HCT116 (cell line): ENCODE measurements at regions not wholly inside any gene's neighbourhood (a gene's known extent, or its start where the extent isn't known, plus 50 kb on each side); places are given as distances from the start of the nearest gene placed in this dataset.

ENCODE experiments used
- ATAC-seq: fragments of 200-7000 bp; cut with Tn5 transposase; 2 replicates; pipeline ENCODE4 v1.9.1; 2020; ENCODE audit warnings: mild to moderate bottlenecking, moderate library complexity
- BruUV-seq: library from RNA; stranded (reverse); fragments of 400-500 nt; replicated peaks from 2 replicates; lab custom pipeline; 2021; lab: Mats Ljungman, UMichigan
- CTCF ChIA-PET: fragments of 300-600 bp; sonication (Branson Sonifier 250); formaldehyde crosslinking; loops from one replicate; lab custom pipeline; 2021; ENCODE audit warnings: antibody characterized with exemption; lab: Charles Lee
- POLR2A ChIA-PET: fragments of 300-600, 350-600 bp; sonication (Branson Sonifier 250); formaldehyde crosslinking; loops from one replicate; lab custom pipeline; 2021; ENCODE audit warnings: antibody characterized with exemption; lab: Charles Lee
- RAD21 ChIA-PET, 2 experiments: fragments of 300-600 bp; sonication (Branson Sonifier 250); formaldehyde crosslinking; loops; one replicate each; lab custom pipeline; 2023; ENCODE audit warnings: low total read pairs in 2 of 2; ENCODE audit not compliant: uncharacterized antibody in 2 of 2, unreplicated experiment in 2 of 2, low non-redundant PET in 1 of 2; lab: Charles Lee
- DNase-seq: peaks from one replicate; pipeline ENCODE4 v3.0.0-alpha.2; 2010; ENCODE audit warnings: low read depth, low spot score
- H2AFZ ChIP-seq: fragments of 200-600 bp; shearing (Covaris generic), sonication (generic); 2 replicates; pipeline ENCODE4 v1.6.1; 2017; ENCODE audit warnings: low read depth, mixed run types, mixed read lengths, antibody characterized with exemption, low read length; ENCODE audit not compliant: poor library complexity, severe bottlenecking
- H3K27ac ChIP-seq: 2 replicates; pipeline ENCODE4 v1.5.1; 2012; ENCODE audit warnings: low read depth, low read length
- H3K27me3 ChIP-seq: fragments of 200-600 bp; sonication (generic); 2 replicates; pipeline ENCODE4 v1.6.1; 2016; ENCODE audit warnings: mixed run types, low read length, mixed read lengths; ENCODE audit not compliant: insufficient read depth
- H3K36me3 ChIP-seq, 2 experiments: fragments of 200-500 bp in 1 of 2; fragments of 200-600 bp in 1 of 2; sonication (Bioruptor generic) in 1 of 2; sonication (generic) in 1 of 2; 2 replicates each; pipeline versions ENCODE4 v1.5.1 to v1.6.1; 2014 to 2016; ENCODE audit warnings: low read length in 2 of 2, inconsistent platforms in 1 of 2, mixed read lengths in 1 of 2, mixed run types in 1 of 2; ENCODE audit not compliant: insufficient read depth in 2 of 2, control insufficient read depth in 1 of 2
- H3K4me1 ChIP-seq, 2 experiments: fragments of 200-600 bp in 1 of 2; sonication (generic) in 1 of 2; 2 replicates each; pipeline versions ENCODE4 v1.5.1 to v1.6.1; 2012 to 2017; ENCODE audit warnings: low read length in 2 of 2, inconsistent platforms in 1 of 2, mild to moderate bottlenecking in 1 of 2, mixed read lengths in 1 of 2, mixed run types in 1 of 2, moderate library complexity in 1 of 2; ENCODE audit not compliant: insufficient read depth in 2 of 2, control insufficient read depth in 1 of 2
- H3K4me2 ChIP-seq: fragments of 200-600 bp; sonication (generic); 2 replicates; pipeline ENCODE4 v1.6.1; 2017; ENCODE audit warnings: mixed run types, low read length, mixed read lengths
- H3K4me3 ChIP-seq, 2 experiments: fragments of 200-600 bp in 1 of 2; sonication (generic) in 1 of 2; replicated peaks in 1 of 2; 2 replicates each; pipeline ENCODE4 v1.5.1; 2011 to 2016; ENCODE audit warnings: low read length in 2 of 2, control low read depth in 1 of 2, low read depth in 1 of 2, mild to moderate bottlenecking in 1 of 2, mixed read lengths in 1 of 2, mixed run types in 1 of 2
- H3K79me2 ChIP-seq: fragments of 200-600 bp; sonication (generic); 2 replicates; pipeline ENCODE4 v1.6.1; 2017; ENCODE audit warnings: mild to moderate bottlenecking, mixed run types, low read length, moderate library complexity, mixed read lengths; ENCODE audit not compliant: insufficient read depth
- H3K9ac ChIP-seq: fragments of 200-600 bp; sonication (generic); 2 replicates; pipeline ENCODE4 v1.6.1; 2016; ENCODE audit warnings: low read length, mixed read lengths
- H3K9me2 ChIP-seq: fragments of 200-600 bp; sonication (generic), shearing (Covaris generic); 2 replicates; pipeline ENCODE4 v1.6.1; 2017; ENCODE audit warnings: mixed run types, mild to moderate bottlenecking, moderate library complexity; ENCODE audit not compliant: insufficient read depth
- H3K9me3 ChIP-seq, 2 experiments: fragments of 200-500 bp in 1 of 2; fragments of 200-600 bp in 1 of 2; sonication (Bioruptor generic) in 1 of 2; sonication (generic) in 1 of 2; 2 replicates each; pipeline ENCODE4 v1.6.1; 2014 to 2017; ENCODE audit warnings: low read length in 2 of 2, mixed read lengths in 2 of 2, inconsistent platforms in 1 of 2, low read depth in 1 of 2, mild to moderate bottlenecking in 1 of 2, mixed run types in 1 of 2, moderate library complexity in 1 of 2; ENCODE audit not compliant: control insufficient read depth in 1 of 2, insufficient read depth in 1 of 2
- H4K20me1 ChIP-seq: fragments of 200-600 bp; sonication (generic), shearing (Covaris generic); 2 replicates; pipeline ENCODE4 v1.6.1; 2017; ENCODE audit warnings: mixed run types, mild to moderate bottlenecking, moderate library complexity; ENCODE audit not compliant: insufficient read depth
- CBX3 ChIP-seq: IDR thresholded peaks from 2 replicates; pipeline ENCODE4 v1.6.1; 2012; ENCODE audit warnings: low read depth
- EGR1 ChIP-seq: IDR thresholded peaks from 2 replicates; pipeline ENCODE4 v1.6.1; 2012; ENCODE audit warnings: low read depth
- ELF1 ChIP-seq: IDR thresholded peaks from 2 replicates; pipeline ENCODE4 v1.6.1; 2012; ENCODE audit warnings: low read depth, borderline replicate concordance
- RAD21 ChIP-seq: IDR thresholded peaks from 2 replicates; pipeline ENCODE4 v1.6.1; 2012; ENCODE audit warnings: low read depth, mild to moderate bottlenecking
- SRF ChIP-seq: IDR thresholded peaks from 2 replicates; pipeline ENCODE4 v1.6.1; 2012; ENCODE audit warnings: low read depth
- YY1 ChIP-seq: IDR thresholded peaks from 2 replicates; pipeline ENCODE4 v1.6.1; 2011; ENCODE audit warnings: low read length, low read depth, moderate library complexity, mild to moderate bottlenecking; ENCODE audit not compliant: insufficient replicate concordance; ENCODE audit errors: extremely low read depth
- ZNF274 ChIP-seq: fragments of 200-500 bp; sonication (Bioruptor generic); IDR thresholded peaks from 2 replicates; pipeline ENCODE4 v1.6.1; 2014; ENCODE audit warnings: mild to moderate bottlenecking, low read depth, low read length, inconsistent platforms
- intact Hi-C: fragments of 100-400 bp; cut with micrococcal nuclease; formaldehyde crosslinking; loops from 2 replicates; pipeline ENCODE4 v1.10.0; 2022
- TF ChIP-seq, protein P1 (sequence below): IDR thresholded peaks from 2 replicates; pipeline ENCODE4 v1.6.1; 2012
- TF ChIP-seq, protein P2 (sequence below): IDR thresholded peaks from 2 replicates; pipeline ENCODE4 v1.6.1; 2011; ENCODE audit warnings: mild to moderate bottlenecking, low read length, moderate library complexity; ENCODE audit not compliant: insufficient replicate concordance; ENCODE audit errors: extremely low read depth
- TF ChIP-seq, protein P3 (sequence below), 3 experiments: fragments of 200-600 bp in 1 of 3; sonication (generic) in 1 of 3; IDR thresholded peaks in 2 of 3; conservative IDR thresholded peaks in 1 of 3; 2 replicates each; pipeline ENCODE4 v1.5.1; 2012 to 2017; ENCODE audit warnings: low read depth in 2 of 3, low read length in 2 of 3, antibody characterized with exemption in 1 of 3, borderline replicate concordance in 1 of 3, control low read depth in 1 of 3, mild to moderate bottlenecking in 1 of 3, mixed read lengths in 1 of 3, mixed run types in 1 of 3, moderate library complexity in 1 of 3; ENCODE audit not compliant: insufficient read depth in 1 of 3
- TF ChIP-seq, protein P4 (sequence below): IDR thresholded peaks from 2 replicates; pipeline ENCODE4 v1.6.1; 2012; ENCODE audit warnings: low read depth
- TF ChIP-seq, protein P5 (sequence below): IDR thresholded peaks from 2 replicates; pipeline ENCODE4 v1.6.1; 2012

DNA sequence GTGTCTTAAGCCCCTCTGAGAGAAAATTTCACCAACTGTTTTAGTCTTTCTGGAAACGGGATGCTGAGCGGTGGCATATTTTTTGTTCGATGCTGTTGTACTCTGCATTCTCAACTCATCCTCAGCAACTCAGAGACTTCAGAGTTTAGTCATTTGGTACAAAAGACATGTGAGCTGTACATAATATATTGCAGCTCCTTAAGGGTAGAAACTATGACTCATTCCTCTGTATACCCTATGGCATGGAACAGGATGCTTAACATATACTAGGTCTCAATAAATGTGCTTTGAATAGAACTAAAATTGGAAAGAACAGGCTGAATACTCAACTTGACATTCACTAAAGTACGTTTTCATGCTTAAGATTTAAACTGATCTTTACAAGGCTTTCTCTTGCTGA is 130.5 kb upstream of the SLITRK2 start:
- CTCF ChIA-PET: no interaction called here
- DNase-seq: no peak
- TF ChIP-seq CBX3 (no peak), EGR1 (no peak), ZNF274 (no peak), YY1 (no peak), RAD21 (no peak), SRF (no peak), ELF1 (no peak)
- TF ChIP-seq, protein P1, sequence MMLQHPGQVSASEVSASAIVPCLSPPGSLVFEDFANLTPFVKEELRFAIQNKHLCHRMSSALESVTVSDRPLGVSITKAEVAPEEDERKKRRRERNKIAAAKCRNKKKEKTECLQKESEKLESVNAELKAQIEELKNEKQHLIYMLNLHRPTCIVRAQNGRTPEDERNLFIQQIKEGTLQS: no peak
- TF ChIP-seq, protein P2, sequence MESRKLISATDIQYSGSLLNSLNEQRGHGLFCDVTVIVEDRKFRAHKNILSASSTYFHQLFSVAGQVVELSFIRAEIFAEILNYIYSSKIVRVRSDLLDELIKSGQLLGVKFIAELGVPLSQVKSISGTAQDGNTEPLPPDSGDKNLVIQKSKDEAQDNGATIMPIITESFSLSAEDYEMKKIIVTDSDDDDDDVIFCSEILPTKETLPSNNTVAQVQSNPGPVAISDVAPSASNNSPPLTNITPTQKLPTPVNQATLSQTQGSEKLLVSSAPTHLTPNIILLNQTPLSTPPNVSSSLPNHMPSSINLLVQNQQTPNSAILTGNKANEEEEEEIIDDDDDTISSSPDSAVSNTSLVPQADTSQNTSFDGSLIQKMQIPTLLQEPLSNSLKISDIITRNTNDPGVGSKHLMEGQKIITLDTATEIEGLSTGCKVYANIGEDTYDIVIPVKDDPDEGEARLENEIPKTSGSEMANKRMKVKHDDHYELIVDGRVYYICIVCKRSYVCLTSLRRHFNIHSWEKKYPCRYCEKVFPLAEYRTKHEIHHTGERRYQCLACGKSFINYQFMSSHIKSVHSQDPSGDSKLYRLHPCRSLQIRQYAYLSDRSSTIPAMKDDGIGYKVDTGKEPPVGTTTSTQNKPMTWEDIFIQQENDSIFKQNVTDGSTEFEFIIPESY: no peak
- TF ChIP-seq, protein P3, sequence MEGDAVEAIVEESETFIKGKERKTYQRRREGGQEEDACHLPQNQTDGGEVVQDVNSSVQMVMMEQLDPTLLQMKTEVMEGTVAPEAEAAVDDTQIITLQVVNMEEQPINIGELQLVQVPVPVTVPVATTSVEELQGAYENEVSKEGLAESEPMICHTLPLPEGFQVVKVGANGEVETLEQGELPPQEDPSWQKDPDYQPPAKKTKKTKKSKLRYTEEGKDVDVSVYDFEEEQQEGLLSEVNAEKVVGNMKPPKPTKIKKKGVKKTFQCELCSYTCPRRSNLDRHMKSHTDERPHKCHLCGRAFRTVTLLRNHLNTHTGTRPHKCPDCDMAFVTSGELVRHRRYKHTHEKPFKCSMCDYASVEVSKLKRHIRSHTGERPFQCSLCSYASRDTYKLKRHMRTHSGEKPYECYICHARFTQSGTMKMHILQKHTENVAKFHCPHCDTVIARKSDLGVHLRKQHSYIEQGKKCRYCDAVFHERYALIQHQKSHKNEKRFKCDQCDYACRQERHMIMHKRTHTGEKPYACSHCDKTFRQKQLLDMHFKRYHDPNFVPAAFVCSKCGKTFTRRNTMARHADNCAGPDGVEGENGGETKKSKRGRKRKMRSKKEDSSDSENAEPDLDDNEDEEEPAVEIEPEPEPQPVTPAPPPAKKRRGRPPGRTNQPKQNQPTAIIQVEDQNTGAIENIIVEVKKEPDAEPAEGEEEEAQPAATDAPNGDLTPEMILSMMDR (IDR thresholded peaks at IDR 0.05 in 2 of 3, conservative IDR thresholded peaks at IDR 0.05 in 1 of 3; ENCODE audit: borderline replicate concordance in 1 of 3, insufficient read depth in 1 of 3, low read depth in 2 of 3, low read length in 2 of 3): no peak
- TF ChIP-seq, protein P4, sequence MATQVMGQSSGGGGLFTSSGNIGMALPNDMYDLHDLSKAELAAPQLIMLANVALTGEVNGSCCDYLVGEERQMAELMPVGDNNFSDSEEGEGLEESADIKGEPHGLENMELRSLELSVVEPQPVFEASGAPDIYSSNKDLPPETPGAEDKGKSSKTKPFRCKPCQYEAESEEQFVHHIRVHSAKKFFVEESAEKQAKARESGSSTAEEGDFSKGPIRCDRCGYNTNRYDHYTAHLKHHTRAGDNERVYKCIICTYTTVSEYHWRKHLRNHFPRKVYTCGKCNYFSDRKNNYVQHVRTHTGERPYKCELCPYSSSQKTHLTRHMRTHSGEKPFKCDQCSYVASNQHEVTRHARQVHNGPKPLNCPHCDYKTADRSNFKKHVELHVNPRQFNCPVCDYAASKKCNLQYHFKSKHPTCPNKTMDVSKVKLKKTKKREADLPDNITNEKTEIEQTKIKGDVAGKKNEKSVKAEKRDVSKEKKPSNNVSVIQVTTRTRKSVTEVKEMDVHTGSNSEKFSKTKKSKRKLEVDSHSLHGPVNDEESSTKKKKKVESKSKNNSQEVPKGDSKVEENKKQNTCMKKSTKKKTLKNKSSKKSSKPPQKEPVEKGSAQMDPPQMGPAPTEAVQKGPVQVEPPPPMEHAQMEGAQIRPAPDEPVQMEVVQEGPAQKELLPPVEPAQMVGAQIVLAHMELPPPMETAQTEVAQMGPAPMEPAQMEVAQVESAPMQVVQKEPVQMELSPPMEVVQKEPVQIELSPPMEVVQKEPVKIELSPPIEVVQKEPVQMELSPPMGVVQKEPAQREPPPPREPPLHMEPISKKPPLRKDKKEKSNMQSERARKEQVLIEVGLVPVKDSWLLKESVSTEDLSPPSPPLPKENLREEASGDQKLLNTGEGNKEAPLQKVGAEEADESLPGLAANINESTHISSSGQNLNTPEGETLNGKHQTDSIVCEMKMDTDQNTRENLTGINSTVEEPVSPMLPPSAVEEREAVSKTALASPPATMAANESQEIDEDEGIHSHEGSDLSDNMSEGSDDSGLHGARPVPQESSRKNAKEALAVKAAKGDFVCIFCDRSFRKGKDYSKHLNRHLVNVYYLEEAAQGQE: no peak
- TF ChIP-seq, protein P5, sequence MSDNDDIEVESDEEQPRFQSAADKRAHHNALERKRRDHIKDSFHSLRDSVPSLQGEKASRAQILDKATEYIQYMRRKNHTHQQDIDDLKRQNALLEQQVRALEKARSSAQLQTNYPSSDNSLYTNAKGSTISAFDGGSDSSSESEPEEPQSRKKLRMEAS: no peak
- TF ChIP-seq, all 23 proteins: peak for 0
- POLR2A ChIA-PET: no interaction called here
- RAD21 ChIA-PET: no interaction called here
- no peaks in the 10 kb centered on the region for H3K27me3 ChIP-seq
- no peak overlapping the region for H3K4me3 ChIP-seq
- BruUV-seq: no TSS peak
- no peak overlapping the region for H2AFZ ChIP-seq
- H3K9ac ChIP-seq: no peak overlapping the region
- intact Hi-C loops: no loop called here
- H3K27ac ChIP-seq: no peak overlapping the region
- H4K20me1 ChIP-seq: no peaks in the 10 kb centered on the region
- no peak overlapping the region for H3K4me2 ChIP-seq
- ATAC-seq: no peak
- H3K4me1 ChIP-seq: no peaks in the 10 kb centered on the region
- no peaks in the 10 kb centered on the region for H3K79me2 ChIP-seq
- H3K9me2 ChIP-seq: no peaks in the 10 kb centered on the region
- no peaks in the 10 kb centered on the region for H3K36me3 ChIP-seq
- H3K9me3 ChIP-seq: no peaks in the 10 kb centered on the region
